ENCODE measurements at regions not wholly inside any gene's neighbourhood (a gene's known extent, or its start where the extent isn't known, plus 50 kb on each side); places are given as distances from the start of the nearest gene placed in this dataset.

- H3K79me2 ChIP-seq (ENCODE audit: control insufficient read depth in 1 of 2, insufficient read depth in 2 of 2, low read length in 2 of 2) = no peaks in the 10 kb centered on the region
- peak overlapping the region; percentile 24 for H2BK20ac ChIP-seq (ENCODE audit: low read length)
- H3K23me2 ChIP-seq (ENCODE audit: low read depth, low read length) = no peaks in the 10 kb centered on the region
- peak overlapping the region in 1 of 2 experiments; percentile 49; a peak in 1 of 4 replicates for H3K4me2 ChIP-seq (ENCODE audit: insufficient read depth in 1 of 2, low read depth in 2 of 2, low read length in 2 of 2)
- H3K27me3 ChIP-seq (replicated peaks in 1 of 4; ENCODE audit: control insufficient read depth in 3 of 4, extremely low read depth in 1 of 4, insufficient read depth in 3 of 4, low read length in 3 of 4) = peaks cover 0 to 1% (median 0%) of the 10 kb centered on the region in 4 experiments; a peak in 1 of 7 replicates
- FAIRE-seq = no peak
- peak overlapping the region; percentile 77 for H4K5ac ChIP-seq (ENCODE audit: insufficient read length, low read depth, low read length)
- H2AFZ ChIP-seq (ENCODE audit: low read length) = no peak overlapping the region
- whole genome bisulfite sequencing, 2 experiments (ENCODE audit: extremely low coverage in 1 of 2, insufficient coverage in 1 of 2, insufficient read length in 1 of 2, insufficient replicate concordance in 2 of 2, low coverage in 1 of 2, low lambda C conversion rate in 2 of 2, missing lambda C conversion rate in 1 of 2) = 86% methylated on average over 1 of the region's 1 CpG; no CpG with 5 or more reads in 1 of the 2 experiments
- no peaks in the 10 kb centered on the region; a peak in 1 of 8 replicates for H3K36me3 ChIP-seq (ENCODE audit: control insufficient read depth in 2 of 4, insufficient read depth in 4 of 4, low read length in 3 of 4)
- peak overlapping the region; percentile 79 for H3K18ac ChIP-seq (ENCODE audit: extremely low read depth, low read length)
- H4K91ac ChIP-seq (replicated peaks; ENCODE audit: insufficient read length, low read length) = peak overlapping the region; percentile 89
- no peak overlapping the region for H3K27ac ChIP-seq (ENCODE audit: low read depth, low read length)
- H3K4me1 ChIP-seq (replicated peaks in 1 of 4; ENCODE audit: control insufficient read depth in 3 of 4, insufficient read depth in 4 of 4, low read length in 3 of 4) = peaks cover 0 to 12% (median 7%) of the 10 kb centered on the region in 4 experiments; a peak in 4 of 7 replicates
- no peak overlapping the region for H3K9ac ChIP-seq (replicated peaks in 1 of 4; ENCODE audit: extremely low read depth in 1 of 4, low read depth in 3 of 4, low read length in 3 of 4)
- H3K4ac ChIP-seq (replicated peaks; ENCODE audit: insufficient read length, low read depth, low read length) = no peak overlapping the region
- H4K8ac ChIP-seq (ENCODE audit: extremely low read depth, insufficient read depth, low read length) = no peak overlapping the region
- H2BK120ac ChIP-seq (replicated peaks; ENCODE audit: low read depth, low read length) = peak overlapping the region; percentile 94
- no peak overlapping the region for H3K56ac ChIP-seq (replicated peaks; ENCODE audit: insufficient read length, low read depth, low read length)
- peak overlapping the region; percentile 92; the same call in 1 of the 2 replicates for H2BK5ac ChIP-seq (ENCODE audit: low read depth, low read length)
- DNase-seq (ENCODE audit: low read depth in 1 of 2, low spot score in 2 of 2) = no peak
- H2AK5ac ChIP-seq (ENCODE audit: low read depth, low read length) = no peak overlapping the region
- no peaks in the 10 kb centered on the region for H4K20me1 ChIP-seq (replicated peaks in 1 of 2; ENCODE audit: control insufficient read depth in 1 of 2, insufficient read depth in 2 of 2, low read length in 2 of 2)
- no peak overlapping the region for H3K14ac ChIP-seq (ENCODE audit: insufficient read length)
- TF ChIP-seq SIN3A (conservative IDR thresholded peaks at IDR 0.05 in 1 of 2, IDR thresholded peaks at IDR 0.05 in 1 of 2; ENCODE audit: low read depth in 1 of 2, low read length in 2 of 2) (no peak), CBX8 (IDR thresholded peaks at IDR 0.05; ENCODE audit: borderline replicate concordance, low read depth, low read length) (no peak), POLR2AphosphoS5 (IDR thresholded peaks at IDR 0.05; ENCODE audit: low read depth, low read length) (no peak), FOSL1 (IDR thresholded peaks at IDR 0.05; ENCODE audit: insufficient read depth, low read depth, low read length) (no peak), SIX5 (IDR thresholded peaks at IDR 0.05; ENCODE audit: low read depth, low read length) (no peak), SP1 (IDR thresholded peaks at IDR 0.05; ENCODE audit: low read depth, low read length) (no peak), TAF1 (IDR thresholded peaks at IDR 0.05; ENCODE audit: low read depth, low read length) (no peak), E2F6 (IDR thresholded peaks at IDR 0.05) (no peak)
- no peak overlapping the region for H3K23ac ChIP-seq (ENCODE audit: insufficient read length)
- H3K9me3 ChIP-seq (ENCODE audit: insufficient read depth in 2 of 2, low read depth in 1 of 2, low read length in 1 of 2) = peaks cover 7% of the 10 kb centered on the region in 2 experiments; a peak in 1 of 4 replicates
- no peak overlapping the region for H2BK12ac ChIP-seq (ENCODE audit: low read depth, low read length)
- no peaks in the 10 kb centered on the region for H3K79me1 ChIP-seq (ENCODE audit: low read depth, low read length)
- ChIA-PET CTCF (ENCODE audit: partially characterized antibody) (no interaction called here), POLR2A (ENCODE audit: partially characterized antibody) (no interaction called here)
- peak overlapping the region in 1 of 4 experiments; percentile 28; a peak in 1 of 8 replicates for H3K4me3 ChIP-seq (ENCODE audit: extremely low read depth in 1 of 4, insufficient read depth in 2 of 4, low read depth in 3 of 4, low read length in 4 of 4)
- no peak overlapping the region for H2BK15ac ChIP-seq (ENCODE audit: low read length)
Measured at GRCh38 chr5:124467745-124468144, 278.7 kb downstream of the ZNF608 start.

Measured in H1 (cell line).